ENCODE measurements at regions not wholly inside any gene's neighbourhood (a gene's known extent, or its start where the extent isn't known, plus 50 kb on each side); places are given as distances from the start of the nearest gene placed in this dataset.
A peak's percentile ranks its signal among the peaks of the same experiment; 100 is the strongest.

- DNase-seq = no peak
Observed at GRCh38 chr7:45986355-45987298, 65.6 kb upstream of the IGFBP3 start.

DNA sequence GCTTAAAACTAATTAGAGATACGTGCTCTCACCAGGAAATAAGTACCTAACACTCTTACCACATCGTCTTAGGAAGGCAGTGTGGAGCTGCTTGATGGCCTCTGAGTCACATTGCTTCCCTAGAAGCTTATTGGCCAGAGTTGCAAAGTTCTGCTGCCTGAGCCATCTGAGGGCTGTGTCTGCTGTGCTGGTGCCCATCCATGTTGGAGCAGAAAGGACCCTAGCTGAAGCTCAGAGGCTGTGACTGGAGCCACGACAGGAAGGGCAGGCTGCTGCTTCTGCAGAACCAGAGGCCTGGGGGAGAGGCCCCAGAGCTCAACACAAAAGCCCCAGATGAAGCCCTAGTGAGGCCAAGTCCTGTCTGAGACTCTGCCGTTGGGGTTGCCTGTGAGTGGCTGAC lies 64.8 kb upstream of the IGFBP3 start:
- no peak for DNase-seq

DNA sequence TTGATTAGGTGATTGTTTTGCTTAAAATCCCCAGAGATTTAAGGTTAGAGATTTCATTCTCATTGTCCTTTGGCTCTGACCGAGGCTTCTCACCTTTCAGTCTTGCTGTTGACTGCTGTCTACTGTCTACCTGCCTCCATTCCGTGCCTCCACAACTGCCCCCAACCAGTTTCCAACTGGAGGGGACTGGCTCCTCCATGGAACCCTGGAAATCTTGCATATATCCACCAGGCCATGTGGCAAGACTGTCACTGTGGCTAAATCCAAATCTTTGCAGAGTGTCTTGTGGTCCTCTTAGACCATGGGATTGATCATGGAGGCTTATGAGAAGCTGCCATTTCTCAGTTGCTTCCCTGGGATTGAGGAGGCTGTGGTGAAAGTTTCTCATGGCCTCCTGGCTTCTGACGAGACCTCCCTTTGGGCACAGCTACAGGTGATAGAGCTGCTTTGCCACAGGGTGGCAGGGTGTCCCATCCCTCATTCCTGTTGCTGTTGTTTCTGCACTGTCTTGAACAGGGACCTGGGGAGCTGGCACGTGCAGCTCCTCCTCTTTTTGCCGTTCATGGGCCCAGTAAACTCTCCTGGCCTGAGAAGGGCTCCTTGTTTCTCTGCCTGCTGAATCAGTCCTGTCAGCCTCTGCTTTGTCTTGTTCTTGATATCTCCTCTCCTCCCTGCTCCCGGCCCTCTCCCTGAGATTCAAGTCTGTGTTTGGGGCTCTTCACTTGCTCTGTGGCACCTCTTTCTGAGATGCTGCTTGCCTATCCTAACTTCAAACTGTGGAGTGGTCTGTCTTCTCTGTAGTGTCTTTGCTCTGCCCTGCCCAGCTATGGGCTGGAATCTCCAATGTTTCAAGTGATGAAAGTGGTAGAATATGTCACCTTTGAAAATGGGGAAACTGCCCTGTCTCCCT lies 63.6 kb upstream of the IGFBP3 start:
- peak in 1 of 2 experiments; percentile 52 for DNase-seq

- no peak for DNase-seq
Observed at GRCh38 chr7:45983720-45984255, 62.7 kb upstream of the IGFBP3 start.

- no peak for DNase-seq
Observed at GRCh38 chr7:45982907-45983719, 62.0 kb upstream of the IGFBP3 start.

- no peak for DNase-seq
Observed at GRCh38 chr7:45982132-45982531, 61.1 kb upstream of the IGFBP3 start.

- DNase-seq = no peak
Observed at GRCh38 chr7:45980973-45981372, 59.9 kb upstream of the IGFBP3 start.

GRCh38 chr7:45980181-45980905 lies 59.3 kb upstream of the IGFBP3 start:
- no peak for DNase-seq

- no peak for DNase-seq
Observed at GRCh38 chr7:45979275-45980180, 58.5 kb upstream of the IGFBP3 start.

- no peak for DNase-seq
Observed at GRCh38 chr7:45978731-45979211, 57.7 kb upstream of the IGFBP3 start.

DNA sequence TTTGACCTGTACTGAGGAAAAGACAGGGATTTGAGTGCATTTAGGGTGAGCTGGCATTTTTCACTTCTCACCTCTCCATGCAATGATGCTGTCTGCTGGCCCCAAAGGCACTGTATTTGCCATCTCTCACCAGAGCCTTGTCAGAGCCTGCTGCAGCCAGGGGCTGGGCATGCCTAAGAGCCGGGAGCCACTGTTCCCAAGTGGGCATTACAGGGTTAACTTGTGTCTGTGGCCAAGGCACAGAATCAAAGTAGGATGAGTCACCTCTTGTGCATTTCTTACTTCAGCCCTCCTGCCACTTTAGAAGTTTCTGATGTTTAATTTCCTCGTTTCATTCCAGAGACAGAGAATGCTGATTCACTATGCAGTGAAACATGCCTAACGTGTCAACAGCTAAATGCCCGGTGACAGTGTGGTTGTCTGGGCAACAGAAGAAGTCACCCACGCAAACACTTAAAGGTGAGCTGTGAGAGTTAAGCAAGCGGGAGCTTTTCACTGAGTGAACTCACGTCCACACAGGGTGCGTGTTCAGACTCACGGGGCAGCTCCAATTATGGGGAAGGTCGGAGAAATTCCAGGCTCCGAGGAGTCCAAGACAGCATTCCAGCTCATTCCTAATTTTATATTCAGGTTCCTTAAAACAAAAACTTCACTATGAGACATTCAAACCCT lies 57.1 kb upstream of the IGFBP3 start:
- DNase-seq = no peak

GRCh38 chr7:45977256-45977780 lies 56.2 kb upstream of the IGFBP3 start:
- DNase-seq = no peak

DNA sequence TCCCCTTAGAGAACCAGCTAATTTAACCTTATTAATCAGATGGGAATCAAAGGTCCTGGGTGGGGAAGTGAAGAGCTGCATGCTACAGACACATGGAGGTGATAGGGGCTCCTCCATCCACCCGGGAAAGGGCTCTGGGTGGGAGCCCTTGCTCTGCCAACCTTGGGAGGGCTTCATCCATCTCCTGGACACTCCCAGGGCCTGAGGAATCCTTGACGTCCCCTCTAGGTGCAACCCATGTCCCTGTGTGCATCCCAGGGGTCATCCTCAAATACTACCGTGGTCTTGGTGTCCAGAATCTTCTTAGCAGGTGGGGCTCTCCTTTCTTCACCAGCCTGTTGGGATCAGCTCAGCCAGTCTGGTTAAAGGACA lies 55.4 kb upstream of the IGFBP3 start:
- no peak for DNase-seq

DNA sequence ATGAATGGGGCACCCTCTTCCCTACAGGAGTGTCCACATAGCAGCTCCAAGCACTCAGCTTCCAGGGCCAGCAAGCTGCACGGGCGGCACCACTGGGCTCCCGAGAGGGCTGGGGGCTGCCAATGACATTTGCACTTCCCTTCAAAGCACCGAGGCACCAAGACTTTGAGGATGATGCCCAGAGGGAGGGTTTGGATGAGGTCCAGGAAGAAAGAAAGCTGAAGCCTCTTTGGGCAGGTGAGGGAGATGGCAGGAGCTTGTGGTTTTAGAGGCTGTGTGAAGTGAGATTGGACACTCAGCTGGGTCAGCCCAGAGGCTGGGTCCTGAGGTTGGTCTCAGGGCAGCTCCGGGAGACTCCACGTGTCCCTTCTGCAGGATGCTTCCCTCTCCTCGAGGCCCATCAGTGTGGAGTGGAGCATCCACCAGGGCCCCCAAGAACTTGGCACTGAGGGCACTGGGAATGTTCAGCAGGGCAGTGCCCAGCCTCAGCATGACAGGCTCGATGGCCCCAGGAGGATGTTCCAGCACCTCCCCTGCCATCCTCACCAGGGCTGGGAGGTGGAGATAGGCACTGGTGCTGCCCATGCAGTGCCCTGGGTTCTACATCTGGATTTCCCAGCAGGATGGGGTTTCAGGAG lies 54.9 kb upstream of the IGFBP3 start:
- DNase-seq = no peak

GRCh38 chr7:45975367-45975766 lies 54.3 kb upstream of the IGFBP3 start:
- DNase-seq = no peak

DNA sequence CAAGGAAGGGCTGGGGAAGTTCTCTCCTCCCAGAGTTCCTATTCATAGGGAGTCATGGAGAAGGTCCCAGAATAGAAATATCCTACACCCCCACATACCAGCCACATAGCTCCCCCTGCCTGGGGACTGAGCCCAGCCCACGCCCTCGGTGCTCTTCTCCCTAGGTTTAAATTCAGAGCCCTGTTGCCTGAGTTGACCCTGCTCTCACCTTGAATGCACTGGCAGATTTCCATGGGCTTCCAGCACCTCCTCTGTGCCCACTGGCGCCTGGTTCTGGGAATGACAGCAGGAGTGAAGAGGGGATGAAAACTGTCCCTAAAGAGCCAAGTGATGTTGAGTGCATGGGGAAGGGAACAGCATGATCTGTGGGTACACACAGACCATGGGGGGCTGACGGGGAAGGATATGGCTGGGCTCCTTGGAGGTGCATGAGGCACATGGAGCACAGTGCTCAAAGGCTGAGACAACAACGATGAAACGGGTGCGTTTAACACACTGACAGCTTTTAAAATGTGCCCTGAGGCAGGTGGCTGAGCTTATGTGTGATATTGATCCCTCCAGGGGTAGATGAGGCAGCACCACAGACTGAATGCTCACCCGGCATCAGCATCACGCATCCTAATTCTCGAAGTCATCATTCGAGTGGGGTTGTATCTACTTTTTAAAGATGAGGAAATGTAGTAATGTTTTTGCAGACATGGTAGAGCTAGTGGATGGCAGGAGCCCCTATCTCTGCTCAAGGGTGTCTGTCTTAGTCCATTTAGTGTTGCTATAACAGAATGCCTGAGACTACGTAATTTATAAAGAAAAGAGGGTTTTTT lies 53.7 kb upstream of the IGFBP3 start:
- DNase-seq = no peak

- peak in 1 of 2 experiments; percentile 53 for DNase-seq
Observed at GRCh38 chr7:45973725-45974532, 52.9 kb upstream of the IGFBP3 start.
